ENCODE measurements at regions not wholly inside any gene's neighbourhood (a gene's known extent, or its start where the extent isn't known, plus 50 kb on each side); places are given as distances from the start of the nearest gene placed in this dataset.

GRCh38 chr3:113136071-113136470 is 75.3 kb upstream of the BOC start:
- intact Hi-C loops (cut with micrococcal nuclease), result loop anchor here (1.0 to 10.0 kb wide), 2 partner anchors 81 to 152 kb away; no protein-coding TSS in a partner anchor

GRCh38 chr3:113136544-113136943 is 74.8 kb upstream of the BOC start:
- intact Hi-C loops (cut with micrococcal nuclease), result loop anchor here (1.0 to 10.0 kb wide), 2 partner anchors 82 to 152 kb away; no protein-coding TSS in a partner anchor

GRCh38 chr3:113138839-113139743 is 72.3 kb upstream of the BOC start:
- intact Hi-C loops (cut with micrococcal nuclease), result loop anchor here (10.0 kb wide), 1 partner anchor 84 kb away; no protein-coding TSS in a partner anchor

GRCh38 chr3:113140876-113141275 is 70.5 kb upstream of the BOC start:
- intact Hi-C loops (cut with micrococcal nuclease), result no loop called here

- intact Hi-C loops (cut with micrococcal nuclease), result no loop called here
Observed at GRCh38 chr3:113141543-113141942, 69.8 kb upstream of the BOC start.

GRCh38 chr3:113142476-113142875 is 68.9 kb upstream of the BOC start:
- intact Hi-C loops (cut with micrococcal nuclease), result no loop called here

GRCh38 chr3:113143353-113143752 is 68.0 kb upstream of the BOC start:
- intact Hi-C loops (cut with micrococcal nuclease), result no loop called here

GRCh38 chr3:113147681-113148261 is 63.6 kb upstream of the BOC start:
- intact Hi-C loops (cut with micrococcal nuclease), result no loop called here

GRCh38 chr3:113148284-113148683 is 63.1 kb upstream of the BOC start:
- intact Hi-C loops (cut with micrococcal nuclease), result no loop called here

- intact Hi-C loops (cut with micrococcal nuclease), result no loop called here
Observed at GRCh38 chr3:113150250-113150649, 61.1 kb upstream of the BOC start.

GRCh38 chr3:113151461-113152031 is 59.8 kb upstream of the BOC start:
- intact Hi-C loops (cut with micrococcal nuclease), result no loop called here

- intact Hi-C loops (cut with micrococcal nuclease), result no loop called here
Observed at GRCh38 chr3:113152849-113153248, 58.5 kb upstream of the BOC start.

- intact Hi-C loops (cut with micrococcal nuclease), result no loop called here
Observed at GRCh38 chr3:113153499-113154107, 57.8 kb upstream of the BOC start.

GRCh38 chr3:113156816-113157333 is 54.5 kb upstream of the BOC start:
- intact Hi-C loops (cut with micrococcal nuclease), result no loop called here

GRCh38 chr3:113157408-113158030 is 53.8 kb upstream of the BOC start:
- intact Hi-C loops (cut with micrococcal nuclease), result no loop called here

- intact Hi-C loops (cut with micrococcal nuclease), result no loop called here
Observed at GRCh38 chr3:113158171-113158570, 53.2 kb upstream of the BOC start.
